ENCODE measurements at regions not wholly inside any gene's neighbourhood (a gene's known extent, or its start where the extent isn't known, plus 50 kb on each side); places are given as distances from the start of the nearest gene placed in this dataset.

DNA sequence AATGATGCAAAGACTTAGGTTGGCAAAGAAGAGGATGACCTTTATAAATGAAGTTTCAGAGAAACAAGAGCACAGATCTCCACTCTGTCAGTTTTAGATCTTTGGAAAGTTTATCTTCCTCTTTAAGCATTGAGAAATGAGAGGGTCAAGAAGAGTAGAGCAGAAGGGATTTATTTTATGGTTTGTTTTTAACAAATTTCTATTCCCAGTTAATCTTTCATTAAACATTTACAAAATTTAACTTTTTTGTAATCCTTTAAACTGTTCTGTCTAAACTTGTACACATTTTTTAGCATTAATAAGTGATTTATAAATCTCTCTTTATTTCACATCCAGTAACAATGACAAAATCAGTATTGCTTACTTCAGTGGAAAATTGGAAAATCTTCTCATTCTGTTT lies 875.0 kb upstream of the IGFBP7 start:
- H3K9me3 ChIP-seq (ENCODE audit: low read length): no peaks in the 10 kb centered on the region
- no TSS peak for BruUV-seq (replicated peaks)

DNA sequence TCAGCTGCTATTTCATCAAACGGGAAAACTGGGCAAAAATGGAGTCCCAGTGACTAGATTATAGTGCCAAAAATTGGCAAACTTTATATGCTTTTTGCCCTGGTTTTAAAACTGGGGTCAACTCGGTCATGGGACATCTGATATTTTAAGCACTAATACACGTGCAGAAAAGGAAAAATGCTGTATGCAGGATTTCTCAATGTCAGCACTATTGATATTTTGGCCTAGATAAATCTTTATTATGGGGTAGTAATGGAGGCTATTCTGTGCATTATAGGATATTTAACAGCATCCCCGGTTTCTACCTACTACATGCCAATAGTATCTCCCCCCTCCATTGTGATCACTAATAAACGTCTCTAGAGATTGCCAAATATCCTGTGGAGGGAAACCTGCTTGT lies 870.9 kb upstream of the IGFBP7 start:
- BruUV-seq (replicated peaks): no TSS peak
- Histone ChIP-seq H3K79me2 (ENCODE audit: insufficient read depth, low read depth, low read length) (no peaks in the 10 kb centered on the region), H3K36me3 (ENCODE audit: insufficient read depth, low read length) (no peaks in the 10 kb centered on the region), H4K20me1 (ENCODE audit: insufficient read depth, low read length) (no peaks in the 10 kb centered on the region), H3K4me1 (ENCODE audit: insufficient read depth, low read length, poor library complexity, severe bottlenecking) (no peaks in the 10 kb centered on the region), H3K4me2 (ENCODE audit: low read length) (no peak overlapping the region), H3K4me3 (ENCODE audit: low read depth, low read length, poor library complexity, severe bottlenecking) (no peak overlapping the region), H2AFZ (ENCODE audit: low read length) (no peak overlapping the region), H3K27ac (ENCODE audit: low read depth, low read length, poor library complexity, severe bottlenecking) (no peak overlapping the region), H3K9me3 (ENCODE audit: low read length) (no peaks in the 10 kb centered on the region), H3K9me2 (ENCODE audit: insufficient read depth, low read length) (no peaks in the 10 kb centered on the region)
- intact Hi-C loops (cut with micrococcal nuclease; ENCODE audit: unreplicated experiment): no loop called here
- TF ChIP-seq, protein P1, sequence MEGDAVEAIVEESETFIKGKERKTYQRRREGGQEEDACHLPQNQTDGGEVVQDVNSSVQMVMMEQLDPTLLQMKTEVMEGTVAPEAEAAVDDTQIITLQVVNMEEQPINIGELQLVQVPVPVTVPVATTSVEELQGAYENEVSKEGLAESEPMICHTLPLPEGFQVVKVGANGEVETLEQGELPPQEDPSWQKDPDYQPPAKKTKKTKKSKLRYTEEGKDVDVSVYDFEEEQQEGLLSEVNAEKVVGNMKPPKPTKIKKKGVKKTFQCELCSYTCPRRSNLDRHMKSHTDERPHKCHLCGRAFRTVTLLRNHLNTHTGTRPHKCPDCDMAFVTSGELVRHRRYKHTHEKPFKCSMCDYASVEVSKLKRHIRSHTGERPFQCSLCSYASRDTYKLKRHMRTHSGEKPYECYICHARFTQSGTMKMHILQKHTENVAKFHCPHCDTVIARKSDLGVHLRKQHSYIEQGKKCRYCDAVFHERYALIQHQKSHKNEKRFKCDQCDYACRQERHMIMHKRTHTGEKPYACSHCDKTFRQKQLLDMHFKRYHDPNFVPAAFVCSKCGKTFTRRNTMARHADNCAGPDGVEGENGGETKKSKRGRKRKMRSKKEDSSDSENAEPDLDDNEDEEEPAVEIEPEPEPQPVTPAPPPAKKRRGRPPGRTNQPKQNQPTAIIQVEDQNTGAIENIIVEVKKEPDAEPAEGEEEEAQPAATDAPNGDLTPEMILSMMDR (conservative IDR thresholded peaks at IDR 0.05; ENCODE audit: low read length): no peak
- TF ChIP-seq EZH2phosphoT487 (IDR thresholded peaks at IDR 0.05; ENCODE audit: borderline replicate concordance, low read depth, low read length): no peak
- no peak for DNase-seq (ENCODE audit: low spot score)
- CTCF ChIA-PET (ENCODE audit: unreplicated experiment): no interaction called here
- POLR2A ChIA-PET: interaction anchor here (0.7 kb wide), 1 partner anchor 471 kb away, joined by 3 read pairs; no protein-coding TSS in a partner anchor

More for the DNA sequence above, 875.0 kb upstream of the IGFBP7 start:
- no peaks in the 10 kb centered on the region for H3K9me2 ChIP-seq (ENCODE audit: insufficient read depth, low read length)
- intact Hi-C loops (cut with micrococcal nuclease; ENCODE audit: unreplicated experiment): no loop called here
- POLR2A ChIA-PET: interaction anchor here (0.5 kb wide), 1 partner anchor 216 kb away, joined by 3 read pairs; no protein-coding TSS in a partner anchor
- TF ChIP-seq EZH2phosphoT487 (IDR thresholded peaks at IDR 0.05; ENCODE audit: borderline replicate concordance, low read depth, low read length): no peak
- TF ChIP-seq, protein P1 (conservative IDR thresholded peaks at IDR 0.05; ENCODE audit: low read length): no peak
- H3K79me2 ChIP-seq (ENCODE audit: insufficient read depth, low read depth, low read length): no peaks in the 10 kb centered on the region
- no peak overlapping the region for H2AFZ ChIP-seq (ENCODE audit: low read length)
- H3K4me2 ChIP-seq (ENCODE audit: low read length): no peak overlapping the region
- no peaks in the 10 kb centered on the region for H3K4me1 ChIP-seq (ENCODE audit: insufficient read depth, low read length, poor library complexity, severe bottlenecking)
- CTCF ChIA-PET (ENCODE audit: unreplicated experiment): no interaction called here
- H3K4me3 ChIP-seq (ENCODE audit: low read depth, low read length, poor library complexity, severe bottlenecking): no peak overlapping the region
- H3K36me3 ChIP-seq (ENCODE audit: insufficient read depth, low read length): no peaks in the 10 kb centered on the region
- DNase-seq (ENCODE audit: low spot score): no peak
- H3K27ac ChIP-seq (ENCODE audit: low read depth, low read length, poor library complexity, severe bottlenecking): no peak overlapping the region
- no peaks in the 10 kb centered on the region for H4K20me1 ChIP-seq (ENCODE audit: insufficient read depth, low read length)

DNA sequence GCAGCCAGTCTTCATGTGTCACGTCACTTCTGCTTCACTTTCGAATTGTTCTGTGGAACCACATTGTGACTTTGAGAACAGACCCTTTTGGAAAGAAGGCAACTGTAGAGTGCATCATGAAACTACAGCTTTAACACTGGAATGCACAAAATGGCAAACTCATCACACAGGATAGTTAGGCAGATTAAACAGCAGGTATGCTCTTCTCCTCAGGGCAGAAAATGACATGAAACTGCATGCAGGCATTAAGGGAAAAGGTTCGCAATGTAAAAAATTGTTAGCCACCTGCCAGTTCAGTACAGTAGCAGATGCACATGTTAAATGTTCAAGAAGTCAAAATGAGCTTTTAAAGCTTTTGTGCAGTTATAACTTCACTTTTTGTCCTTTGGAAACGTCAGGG lies 864.6 kb upstream of the IGFBP7 start:
- POLR2A ChIA-PET: no interaction called here
- no peaks in the 10 kb centered on the region for H3K9me2 ChIP-seq (ENCODE audit: insufficient read depth, low read length)
- H3K4me1 ChIP-seq (ENCODE audit: insufficient read depth, low read length, poor library complexity, severe bottlenecking): no peaks in the 10 kb centered on the region
- BruUV-seq (replicated peaks): no TSS peak
- H3K27ac ChIP-seq (ENCODE audit: low read depth, low read length, poor library complexity, severe bottlenecking): no peak overlapping the region
- CTCF ChIA-PET (ENCODE audit: unreplicated experiment): no interaction called here
- no peak overlapping the region for H3K4me3 ChIP-seq (ENCODE audit: low read depth, low read length, poor library complexity, severe bottlenecking)
- H3K79me2 ChIP-seq (ENCODE audit: insufficient read depth, low read depth, low read length): no peaks in the 10 kb centered on the region
- DNase-seq (ENCODE audit: low spot score): no peak
- TF ChIP-seq EZH2phosphoT487 (IDR thresholded peaks at IDR 0.05; ENCODE audit: borderline replicate concordance, low read depth, low read length): no peak
- TF ChIP-seq, protein P1 (conservative IDR thresholded peaks at IDR 0.05; ENCODE audit: low read length): no peak
- H3K4me2 ChIP-seq (ENCODE audit: low read length): no peak overlapping the region
- H2AFZ ChIP-seq (ENCODE audit: low read length): no peak overlapping the region
- no peaks in the 10 kb centered on the region for H4K20me1 ChIP-seq (ENCODE audit: insufficient read depth, low read length)
- intact Hi-C loops (cut with micrococcal nuclease; ENCODE audit: unreplicated experiment): no loop called here
- H3K36me3 ChIP-seq (ENCODE audit: insufficient read depth, low read length): no peaks in the 10 kb centered on the region
- H3K9me3 ChIP-seq (ENCODE audit: low read length): no peaks in the 10 kb centered on the region
